PC-9 (cell line): ENCODE measurements at regions not wholly inside any gene's neighbourhood (a gene's known extent, or its start where the extent isn't known, plus 50 kb on each side); places are given as distances from the start of the nearest gene placed in this dataset.

ENCODE experiments used
- EZH2 ChIP-seq: fragments of 200-600 bp; sonication (generic); IDR thresholded peaks from 2 replicates; pipeline ENCODE4 v1.8.0; 2017; ENCODE audit warnings: antibody characterized with exemption, low read depth
- TF ChIP-seq, protein P1 (sequence below): fragments of 200-600 bp; sonication (generic); conservative IDR thresholded peaks from 2 replicates; pipeline ENCODE4 v1.6.1; 2017; ENCODE audit warnings: mixed run types, antibody characterized with exemption, mild to moderate bottlenecking, moderate library complexity

- no peak for TF ChIP-seq EZH2
- TF ChIP-seq, protein P1, sequence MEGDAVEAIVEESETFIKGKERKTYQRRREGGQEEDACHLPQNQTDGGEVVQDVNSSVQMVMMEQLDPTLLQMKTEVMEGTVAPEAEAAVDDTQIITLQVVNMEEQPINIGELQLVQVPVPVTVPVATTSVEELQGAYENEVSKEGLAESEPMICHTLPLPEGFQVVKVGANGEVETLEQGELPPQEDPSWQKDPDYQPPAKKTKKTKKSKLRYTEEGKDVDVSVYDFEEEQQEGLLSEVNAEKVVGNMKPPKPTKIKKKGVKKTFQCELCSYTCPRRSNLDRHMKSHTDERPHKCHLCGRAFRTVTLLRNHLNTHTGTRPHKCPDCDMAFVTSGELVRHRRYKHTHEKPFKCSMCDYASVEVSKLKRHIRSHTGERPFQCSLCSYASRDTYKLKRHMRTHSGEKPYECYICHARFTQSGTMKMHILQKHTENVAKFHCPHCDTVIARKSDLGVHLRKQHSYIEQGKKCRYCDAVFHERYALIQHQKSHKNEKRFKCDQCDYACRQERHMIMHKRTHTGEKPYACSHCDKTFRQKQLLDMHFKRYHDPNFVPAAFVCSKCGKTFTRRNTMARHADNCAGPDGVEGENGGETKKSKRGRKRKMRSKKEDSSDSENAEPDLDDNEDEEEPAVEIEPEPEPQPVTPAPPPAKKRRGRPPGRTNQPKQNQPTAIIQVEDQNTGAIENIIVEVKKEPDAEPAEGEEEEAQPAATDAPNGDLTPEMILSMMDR: no peak
Measured at GRCh38 chr11:57903011-57903410, 120.7 kb upstream of the OR9Q1 start.
